T-helper 2 cell (primary cell): ENCODE measurements at regions not wholly inside any gene's neighbourhood (a gene's known extent, or its start where the extent isn't known, plus 50 kb on each side); places are given as distances from the start of the nearest gene placed in this dataset.

Experiments used
- DNase-seq, 5 experiments: peaks; one replicate each; pipeline versions ENCODE4 v3.0.0 to v3.0.0-alpha.2; 2012 to 2022

DNA sequence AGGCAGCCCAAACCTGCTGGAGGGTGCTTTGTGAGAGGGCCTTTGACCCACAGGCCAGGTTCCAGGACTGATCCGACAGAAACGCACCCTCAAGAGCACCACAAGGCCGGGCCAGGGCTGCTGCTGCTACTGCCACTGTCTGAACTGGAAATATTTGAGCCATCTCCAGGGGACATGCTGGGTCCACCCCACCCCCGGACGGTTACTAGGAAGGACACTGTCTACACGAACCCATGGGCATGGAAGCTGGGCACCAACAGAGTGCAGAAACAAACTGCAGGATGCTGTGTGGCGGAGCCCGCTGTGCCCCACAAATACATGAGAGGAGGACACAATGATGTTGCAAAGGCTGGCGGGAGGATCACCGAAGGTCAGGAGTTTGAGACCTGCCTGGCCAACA lies 283.7 kb downstream of the CTTN start:
- DNase-seq, result no peak

DNA sequence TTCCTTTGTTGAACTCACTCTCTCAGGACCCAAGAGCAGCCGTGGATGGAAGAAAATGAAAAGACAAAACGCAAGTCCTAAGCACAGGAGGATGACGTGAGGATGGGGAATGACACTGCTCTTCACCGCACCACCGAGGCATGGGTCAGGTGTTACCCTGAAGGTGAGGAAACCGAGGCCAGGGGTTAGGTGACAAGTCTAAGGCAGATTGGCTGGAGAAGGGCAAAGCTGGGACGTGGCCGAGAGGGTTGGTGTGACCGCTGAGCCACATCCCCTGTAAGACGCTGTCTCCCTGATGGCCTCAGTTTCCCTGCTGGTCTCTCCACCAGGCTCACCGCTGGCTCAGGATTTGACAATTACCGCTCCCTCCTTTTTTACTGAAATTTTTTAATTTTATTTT lies 284.4 kb downstream of the CTTN start:
- DNase-seq, result no peak

GRCh38 chr11:70687716-70688115 lies 289.4 kb downstream of the CTTN start:
- DNase-seq, result no peak

GRCh38 chr11:70688142-70688541 lies 289.8 kb downstream of the CTTN start:
- DNase-seq, result no peak

DNA sequence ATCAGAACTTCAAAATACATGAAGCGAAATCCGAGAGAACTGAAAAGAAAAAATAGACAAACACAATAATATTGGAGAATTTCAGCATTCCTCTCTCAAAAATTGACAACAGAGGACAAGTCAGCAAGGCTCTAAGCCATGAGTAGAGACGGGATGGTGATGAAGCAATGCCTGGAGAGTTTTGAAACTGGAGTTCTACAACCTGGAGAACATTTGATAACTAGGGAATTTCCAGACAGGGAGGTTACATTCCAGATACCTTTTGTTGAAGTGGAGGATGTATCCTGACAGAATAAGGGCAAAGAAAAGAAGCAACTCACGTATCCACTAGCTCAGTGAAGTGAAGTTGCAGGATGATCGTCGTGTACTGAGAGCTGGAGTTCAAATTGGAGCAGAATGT lies 291.4 kb downstream of the CTTN start:
- DNase-seq, result no peak

- no peak for DNase-seq
These were observed 293.8 kb downstream of the CTTN start for GRCh38 chr11:70692131-70692530.

DNA sequence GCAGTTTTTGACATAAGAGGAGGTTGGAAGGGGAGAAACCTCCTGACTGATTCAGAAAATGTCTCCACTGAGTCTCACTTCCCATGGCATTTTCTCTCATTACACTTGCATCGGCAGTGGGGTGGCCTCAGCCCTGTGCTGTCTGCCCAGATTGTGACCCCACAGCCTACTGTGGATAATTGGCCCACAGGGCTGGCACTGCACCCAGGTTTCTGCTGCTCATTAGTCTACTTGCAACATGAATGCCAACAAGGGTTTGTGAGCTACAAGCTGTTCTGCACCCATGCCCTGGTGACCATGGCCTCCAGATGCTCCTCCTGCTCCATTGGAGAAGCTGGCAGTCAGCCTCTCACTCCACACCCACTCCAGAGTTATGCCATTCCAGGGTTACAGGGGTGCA lies 296.0 kb downstream of the CTTN start:
- DNase-seq, result no peak

GRCh38 chr11:70695086-70695960 lies 297.0 kb downstream of the CTTN start:
- no peak for DNase-seq

GRCh38 chr11:70696076-70696475 lies 297.7 kb downstream of the CTTN start:
- DNase-seq, result no peak

GRCh38 chr11:70696564-70696963 lies 298.2 kb downstream of the CTTN start:
- DNase-seq, result no peak

DNA sequence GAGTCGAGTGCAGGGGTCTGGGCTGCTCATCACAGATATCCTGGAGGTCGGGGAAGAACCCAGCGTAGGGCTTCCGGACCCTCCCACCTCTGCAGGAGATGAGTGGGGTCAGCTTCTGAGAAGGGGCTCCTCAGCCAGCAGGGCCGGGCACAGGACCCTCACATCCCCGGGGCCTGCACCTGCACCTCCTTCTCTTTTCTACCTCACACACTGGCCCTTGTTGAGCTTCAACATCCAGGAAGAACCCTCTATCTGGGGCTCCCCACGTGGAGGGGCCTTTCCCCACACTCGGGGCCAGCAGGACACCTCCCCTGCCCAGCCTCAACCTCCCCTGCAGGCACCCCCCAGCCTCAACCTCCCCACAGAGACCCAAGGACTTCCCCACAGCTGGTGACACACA lies 299.4 kb downstream of the CTTN start:
- DNase-seq, result no peak

- no peak for DNase-seq
These were observed 300.5 kb downstream of the CTTN start for GRCh38 chr11:70698871-70699270.

GRCh38 chr11:70699294-70700221 lies 301.2 kb downstream of the CTTN start:
- no peak for DNase-seq

DNA sequence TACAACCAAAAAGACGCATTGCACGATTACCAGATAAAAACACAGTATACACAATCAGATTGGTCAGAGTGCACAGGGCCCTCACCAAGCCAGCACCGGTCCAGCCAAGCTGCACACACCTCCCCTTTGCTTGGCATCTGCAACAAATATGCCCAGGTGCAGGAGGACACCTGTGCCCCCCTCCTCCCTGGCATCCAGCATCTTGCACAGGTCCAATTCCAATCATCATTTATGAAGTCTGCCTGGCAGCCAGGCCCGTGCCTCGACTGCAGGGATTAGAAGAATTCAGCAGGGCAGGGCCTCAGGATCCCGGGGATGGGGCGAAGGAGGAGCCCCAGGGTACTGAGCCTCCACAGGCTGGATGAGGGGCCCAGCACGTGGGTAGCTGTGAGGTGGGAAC lies 302.1 kb downstream of the CTTN start:
- no peak for DNase-seq

DNA sequence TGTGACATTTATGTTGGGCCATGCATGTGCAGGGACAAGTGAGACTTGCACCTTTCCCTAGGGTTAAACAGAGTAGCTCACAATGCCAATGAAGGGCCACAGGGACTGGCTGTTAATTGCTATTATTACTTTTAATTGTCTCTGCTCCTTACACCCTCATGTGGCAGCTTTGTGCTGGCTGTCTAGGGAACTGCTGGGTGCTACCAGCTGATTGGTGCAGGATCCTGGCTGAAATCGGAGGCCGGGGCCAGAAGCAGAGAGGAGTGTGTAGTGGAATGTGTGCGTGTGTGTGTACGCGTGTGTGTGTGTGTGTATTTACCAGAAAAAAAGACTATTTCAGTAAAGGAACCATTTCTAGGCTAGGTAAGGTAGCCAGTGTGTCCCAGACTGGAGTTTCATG lies 302.5 kb downstream of the CTTN start:
- no peak for DNase-seq

DNA sequence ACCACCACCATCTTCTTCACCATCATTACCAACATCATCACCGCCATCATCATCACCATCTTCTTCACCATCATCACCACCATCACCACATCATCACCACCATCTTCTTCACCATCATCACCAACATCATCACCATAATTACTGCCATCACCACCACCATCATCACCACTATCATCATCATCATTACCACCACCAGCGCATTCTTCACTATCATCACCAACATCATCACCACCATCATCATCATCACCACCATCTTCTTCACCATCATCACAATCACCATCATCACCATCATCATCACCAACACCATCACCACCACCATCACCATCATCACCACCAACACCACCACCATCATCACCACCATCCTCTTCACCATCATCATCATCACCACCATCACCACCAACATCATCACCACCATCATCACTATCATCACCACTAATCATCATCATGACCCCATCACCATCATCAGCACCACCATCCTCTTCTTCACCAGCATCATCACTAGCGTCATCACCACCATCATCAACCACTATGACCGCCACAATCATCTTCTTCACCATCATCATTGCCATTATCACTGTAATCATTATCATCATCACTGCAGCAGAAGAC lies 303.8 kb downstream of the CTTN start:
- DNase-seq, result no peak

DNA sequence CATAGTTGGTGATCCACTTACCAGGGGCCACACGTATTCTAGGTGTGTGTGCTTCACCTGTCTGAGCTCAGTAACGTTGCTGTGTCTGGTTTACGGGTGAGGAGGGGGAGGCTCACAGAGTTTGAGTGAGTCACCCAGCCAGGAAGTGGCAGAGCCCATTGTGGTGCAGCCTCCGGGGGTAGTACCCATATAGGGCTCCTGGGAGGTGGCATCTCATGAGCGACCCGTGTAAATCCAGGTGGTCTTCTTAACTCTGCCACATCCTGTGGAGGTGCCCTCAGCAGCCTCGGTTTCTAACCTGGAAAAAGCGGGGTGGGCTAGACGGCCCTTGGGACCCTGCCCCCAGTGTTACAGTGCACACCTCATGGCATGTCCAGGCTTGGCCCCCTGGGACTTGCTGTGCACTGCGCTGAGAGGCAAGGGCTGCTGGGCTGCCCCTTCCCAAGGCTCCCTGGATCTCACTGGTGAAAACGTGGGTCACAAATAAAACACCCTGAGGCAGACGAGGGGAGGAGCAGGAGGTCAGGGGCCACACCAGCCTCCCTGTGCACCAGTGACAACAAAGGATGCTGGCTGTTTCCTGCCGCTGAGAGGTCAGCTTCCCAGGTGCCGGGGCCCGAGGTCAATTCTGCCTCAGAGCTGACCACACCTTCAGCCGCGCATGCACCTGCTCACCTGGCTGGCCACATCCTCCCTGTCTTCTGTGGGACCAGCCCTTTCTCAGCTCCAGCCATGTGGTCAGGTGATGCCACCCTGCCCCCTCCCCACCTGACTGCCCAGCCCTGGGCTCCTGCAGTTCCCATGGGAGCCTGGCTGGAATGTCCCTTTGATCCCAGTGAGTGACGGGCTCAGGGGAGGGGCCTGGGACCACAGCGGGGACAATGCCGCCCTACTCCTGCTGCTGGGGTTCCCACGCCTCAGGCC lies 305.1 kb downstream of the CTTN start:
- DNase-seq, result no peak

GRCh38 chr11:70705097-70705496 lies 306.8 kb downstream of the CTTN start:
- no peak for DNase-seq

DNA sequence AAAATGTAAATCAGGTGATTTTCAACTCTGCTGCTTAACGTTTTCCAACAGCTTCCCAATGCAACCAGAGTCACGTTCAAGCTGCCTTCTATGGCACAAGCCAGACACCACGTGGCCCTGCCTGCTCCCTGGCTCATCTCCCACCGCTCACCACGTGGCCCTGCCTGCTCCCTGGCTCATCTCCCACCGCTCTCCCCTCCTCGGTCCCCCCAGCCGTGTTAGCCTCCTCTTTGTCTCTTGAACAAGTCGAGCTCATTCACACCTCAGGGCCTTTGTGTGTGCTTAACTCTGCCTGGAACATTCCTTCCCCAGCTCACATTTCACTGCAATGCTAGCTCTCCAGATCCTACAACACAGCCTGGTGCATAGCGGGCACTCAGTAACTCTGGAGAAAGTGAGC lies 307.6 kb downstream of the CTTN start:
- no peak for DNase-seq

GRCh38 chr11:70707821-70708220 lies 309.5 kb downstream of the CTTN start:
- DNase-seq, result no peak

DNA sequence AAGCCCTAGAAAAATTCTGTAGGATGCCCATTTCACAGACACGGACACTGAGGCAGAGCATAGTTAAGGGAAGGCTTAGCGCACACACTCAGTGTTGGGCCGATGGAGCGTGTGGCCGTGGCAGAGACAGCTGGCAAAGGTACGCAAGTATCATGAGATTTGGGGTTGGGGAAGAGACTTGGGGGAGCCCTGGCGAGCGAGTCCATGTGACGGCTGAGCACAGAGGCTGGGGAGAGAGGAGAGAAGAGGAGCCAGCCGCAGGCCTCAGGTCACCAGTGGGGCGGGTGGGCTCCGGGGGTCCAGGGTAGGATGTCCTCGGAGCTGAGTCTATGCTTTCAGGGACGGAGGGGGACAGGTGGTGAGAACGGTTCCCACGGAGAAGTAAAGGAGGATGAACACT lies 311.3 kb downstream of the CTTN start:
- DNase-seq, result no peak

DNA sequence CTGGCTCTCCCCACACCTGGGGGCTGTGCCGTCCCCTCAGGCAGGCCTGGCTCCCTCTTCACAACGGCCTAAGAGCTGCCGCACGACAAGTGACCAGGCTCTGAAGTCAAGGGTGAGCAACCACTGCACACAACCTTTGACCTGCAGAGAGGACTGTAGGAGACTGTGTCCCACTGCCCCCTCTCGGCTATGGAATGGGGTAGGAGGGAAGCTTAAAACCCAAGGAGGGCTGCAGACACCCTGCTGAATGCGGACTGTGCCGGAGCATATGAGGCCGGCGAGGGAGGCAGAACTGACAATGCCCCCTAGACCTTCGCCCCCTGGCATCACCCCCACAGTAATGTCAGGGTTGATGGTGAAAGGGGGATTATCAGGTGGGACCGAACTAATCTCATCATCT lies 311.9 kb downstream of the CTTN start:
- no peak for DNase-seq
